IMR-90 (cell line): ENCODE measurements at regions not wholly inside any gene's neighbourhood (a gene's known extent, or its start where the extent isn't known, plus 50 kb on each side); places are given as distances from the start of the nearest gene placed in this dataset.

ENCODE experiments used
- ATAC-seq: fragments of 200-7000 bp; cut with Tn5 transposase; 2 replicates; pipeline ENCODE4 v1.9.1; 2020; ENCODE audit warnings: low read depth, mild to moderate bottlenecking, moderate library complexity
- BruUV-seq: library from RNA; stranded (reverse); fragments of 400-500 nt; replicated peaks from 2 replicates; lab custom pipeline; 2021; lab: Mats Ljungman, UMichigan
- CTCF ChIA-PET: fragments of 300-600 bp; formaldehyde crosslinking; extraction: SDS; loops from one replicate; lab custom pipeline; 2021; ENCODE audit warnings: antibody characterized with exemption; lab: Yijun Ruan, JAX
- POLR2A ChIA-PET: fragments of 300-600 bp; sonication (Branson Sonifier 250); formaldehyde crosslinking; loops from one replicate; lab custom pipeline; 2022; ENCODE audit warnings: antibody characterized with exemption; ENCODE audit not compliant: unreplicated experiment; lab: Charles Lee
- DNase-seq: peaks from one replicate; pipeline ENCODE4 v3.0.0; 2013
- H2AFZ ChIP-seq: replicated peaks from 2 replicates; pipeline ENCODE3; 2013; ENCODE audit warnings: low read length, mild to moderate bottlenecking; ENCODE audit not compliant: poor library complexity
- H2AK5ac ChIP-seq: 2 replicates; pipeline ENCODE4 v1.6.1; 2013; ENCODE audit warnings: low read depth, low read length, inconsistent platforms
- H2AK9ac ChIP-seq: replicated peaks from 2 replicates; pipeline ENCODE3; 2013; ENCODE audit warnings: mild to moderate bottlenecking, low read depth, low read length, moderate library complexity; ENCODE audit not compliant: poor library complexity
- H2BK120ac ChIP-seq: 2 replicates; pipeline ENCODE4 v1.6.1; 2013; ENCODE audit warnings: low read depth, low read length, inconsistent platforms
- H2BK15ac ChIP-seq: 3 replicates; pipeline ENCODE4 v1.6.1; 2013; ENCODE audit warnings: low read depth, low read length, inconsistent platforms
- H2BK20ac ChIP-seq: 2 replicates; pipeline ENCODE4 v1.6.1; 2013; ENCODE audit warnings: low read depth, mild to moderate bottlenecking, inconsistent platforms, low read length, moderate library complexity
- H2BK5ac ChIP-seq: 2 replicates; pipeline ENCODE4 v1.6.1; 2013; ENCODE audit warnings: mild to moderate bottlenecking, low read depth, low read length, inconsistent platforms; ENCODE audit not compliant: poor library complexity, severe bottlenecking
- H3K14ac ChIP-seq: replicated peaks from 2 replicates; pipeline ENCODE4 v1.6.1; 2013; ENCODE audit warnings: low read depth, low read length, inconsistent platforms
- H3K18ac ChIP-seq: 2 replicates; pipeline ENCODE4 v1.6.1; 2013; ENCODE audit warnings: low read depth, low read length, control low read depth
- H3K23ac ChIP-seq: 2 replicates; pipeline ENCODE4 v1.6.1; 2013; ENCODE audit warnings: low read depth, low read length, inconsistent platforms
- H3K27ac ChIP-seq: 2 replicates; pipeline ENCODE4 v1.5.1; 2013; ENCODE audit warnings: mild to moderate bottlenecking, control low read depth, low read length; ENCODE audit not compliant: insufficient read depth
- H3K27me3 ChIP-seq: 2 replicates; pipeline ENCODE4 v1.6.1; 2013; ENCODE audit warnings: low read length; ENCODE audit not compliant: control insufficient read depth, insufficient read depth
- H3K36me3 ChIP-seq: 2 replicates; pipeline ENCODE4 v1.6.1; 2013; ENCODE audit warnings: low read length, mixed read lengths; ENCODE audit not compliant: control insufficient read depth, insufficient read depth
- H3K4ac ChIP-seq: 2 replicates; pipeline ENCODE4 v1.6.1; 2013; ENCODE audit warnings: low read depth, low read length, inconsistent platforms
- H3K4me1 ChIP-seq: 2 replicates; pipeline ENCODE4 v1.6.1; 2013; ENCODE audit warnings: low read length, mixed read lengths; ENCODE audit not compliant: control insufficient read depth, insufficient read depth
- H3K4me2 ChIP-seq: 2 replicates; pipeline ENCODE4 v1.6.1; 2013; ENCODE audit warnings: low read depth, mild to moderate bottlenecking, control low read depth, low read length, moderate library complexity
- H3K4me3 ChIP-seq: 2 replicates; pipeline ENCODE4 v1.5.1; 2013; ENCODE audit warnings: low read depth, mild to moderate bottlenecking, control low read depth, low read length, moderate library complexity; ENCODE audit not compliant: insufficient read depth
- H3K56ac ChIP-seq: 2 replicates; pipeline ENCODE4 v1.6.1; 2013; ENCODE audit warnings: low read length, inconsistent platforms; ENCODE audit not compliant: insufficient read depth; ENCODE audit errors: extremely low read depth
- H3K79me1 ChIP-seq, 2 experiments: 2 replicates each; pipeline ENCODE4 v1.6.1; 2013; ENCODE audit warnings: low read length in 2 of 2, inconsistent platforms in 1 of 2, low read depth in 1 of 2
- H3K9ac ChIP-seq: 2 replicates; pipeline ENCODE4 v1.6.1; 2013; ENCODE audit warnings: low read depth, low read length, control low read depth
- H3K9me1 ChIP-seq: 2 replicates; pipeline ENCODE4 v1.6.1; 2013; ENCODE audit warnings: low read length, inconsistent platforms; ENCODE audit not compliant: insufficient read depth
- H3K9me3 ChIP-seq: 2 replicates; pipeline ENCODE4 v1.6.1; 2013; ENCODE audit warnings: low read length; ENCODE audit not compliant: control insufficient read depth, insufficient read depth
- H4K20me1 ChIP-seq: 2 replicates; pipeline ENCODE4 v1.6.1; 2013; ENCODE audit warnings: low read length, inconsistent platforms; ENCODE audit not compliant: insufficient read depth
- H4K5ac ChIP-seq: 2 replicates; pipeline ENCODE4 v1.6.1; 2013; ENCODE audit warnings: mild to moderate bottlenecking, low read depth, low read length, control low read depth
- H4K8ac ChIP-seq, 2 experiments: 2 replicates each; pipeline ENCODE4 v1.6.1; 2013; ENCODE audit warnings: low read depth in 2 of 2, low read length in 2 of 2, control low read depth in 1 of 2, inconsistent platforms in 1 of 2
- H4K91ac ChIP-seq: 2 replicates; pipeline ENCODE4 v1.6.1; 2013; ENCODE audit warnings: low read depth, low read length, inconsistent platforms; ENCODE audit not compliant: insufficient read depth
- BHLHE40 ChIP-seq: fragments of 150-350 bp; IDR thresholded peaks from 2 replicates; pipeline ENCODE4 v1.6.1; 2016; ENCODE audit warnings: mild to moderate bottlenecking, low read depth, low read length
- CEBPB ChIP-seq: IDR thresholded peaks from 2 replicates; pipeline ENCODE4 v1.6.1; 2012; ENCODE audit warnings: low read depth, low read length, improper control_type of control experiment
- CHD1 ChIP-seq: IDR thresholded peaks from 2 replicates; pipeline ENCODE4 v1.6.1; 2012; ENCODE audit warnings: low read depth, low read length, improper control_type of control experiment
- CTCF ChIP-seq: conservative IDR thresholded peaks from 2 replicates; pipeline ENCODE4 v1.5.1; 2012; ENCODE audit warnings: mild to moderate bottlenecking, low read depth, low read length, improper control_type of control experiment
- ELK1 ChIP-seq: fragments of 150-350 bp; IDR thresholded peaks from 2 replicates; pipeline ENCODE4 v1.6.1; 2016; ENCODE audit warnings: low read depth, mild to moderate bottlenecking, low read length, moderate library complexity, borderline replicate concordance
- FOS ChIP-seq: fragments of 150-350 bp; IDR thresholded peaks from 2 replicates; pipeline ENCODE4 v1.6.1; 2016; ENCODE audit warnings: low read depth, low read length
- MAFK ChIP-seq: IDR thresholded peaks from 2 replicates; pipeline ENCODE4 v1.6.1; 2012; ENCODE audit warnings: low read depth, low read length, improper control_type of control experiment
- MAZ ChIP-seq: IDR thresholded peaks from 2 replicates; pipeline ENCODE4 v1.6.1; 2012; ENCODE audit warnings: low read depth, mild to moderate bottlenecking, low read length, improper control_type of control experiment, moderate library complexity, borderline replicate concordance
- MXI1 ChIP-seq: IDR thresholded peaks from 2 replicates; pipeline ENCODE4 v1.6.1; 2012; ENCODE audit warnings: low read depth, mild to moderate bottlenecking, low read length, moderate library complexity, borderline replicate concordance
- NFE2L2 ChIP-seq: fragments of 150-350 bp; IDR thresholded peaks from 2 replicates; pipeline ENCODE4 v1.6.1; 2016; ENCODE audit warnings: low read depth, mild to moderate bottlenecking, low read length
- POLR2A ChIP-seq: IDR thresholded peaks from 2 replicates; pipeline ENCODE4 v1.6.1; 2012; ENCODE audit warnings: mild to moderate bottlenecking, low read depth, low read length
- RAD21 ChIP-seq: IDR thresholded peaks from 2 replicates; pipeline ENCODE4 v1.6.1; 2012; ENCODE audit warnings: low read length, improper control_type of control experiment
- RCOR1 ChIP-seq: IDR thresholded peaks from 2 replicates; pipeline ENCODE4 v1.6.1; 2012; ENCODE audit warnings: mild to moderate bottlenecking, low read length, improper control_type of control experiment; ENCODE audit not compliant: insufficient replicate concordance
- RFX5 ChIP-seq: IDR thresholded peaks from 2 replicates; pipeline ENCODE4 v1.8.0; 2012; ENCODE audit warnings: low read depth, mild to moderate bottlenecking, low read length, moderate library complexity
- SMC3 ChIP-seq: fragments of 150-350 bp; IDR thresholded peaks from 2 replicates; pipeline ENCODE4 v1.6.1; 2016; ENCODE audit warnings: low read depth, mild to moderate bottlenecking, antibody characterized with exemption, low read length, moderate library complexity
- USF2 ChIP-seq: fragments of 150-350 bp; IDR thresholded peaks from 2 replicates; pipeline ENCODE4 v1.6.1; 2017; ENCODE audit warnings: mild to moderate bottlenecking, antibody characterized with exemption, low read length, low read depth
- WGBS, 2 experiments: methylation state at CpG; one replicate each; pipeline versions ENCODE4 v1.1.5 to v1.1.7; 2013; ENCODE audit warnings: missing lambda C conversion rate in 2 of 2; ENCODE audit not compliant: insufficient read length in 1 of 2; ENCODE audit errors: extremely low coverage in 2 of 2; 5-methylcytosine and 5-hydroxymethylcytosine counted together
- dilution Hi-C: fragments of 300-500 bp; cut with HindIII; formaldehyde crosslinking; loops from one replicate; pipeline ENCODE4 v1.14.3; 2018; ENCODE audit warnings: low sequenced_read_pairs; ENCODE audit not compliant: unreplicated experiment
- in situ Hi-C: fragments of 300-500 bp; cut with MboI; formaldehyde crosslinking; loops from 3 replicates; pipeline ENCODE4 v1.14.3; 2019; ENCODE audit warnings: low sequenced_read_pairs, inconsistent platforms, mixed read lengths
- intact Hi-C: fragments of 100-400 bp; cut with micrococcal nuclease; formaldehyde crosslinking; loops from 2 replicates; pipeline ENCODE4 v1.10.0; 2022

- Histone ChIP-seq H3K4me1 (peaks cover 5% of the 10 kb centered on the region; the same call in 1 of the 2 replicates), H3K9me3 (no peaks in the 10 kb centered on the region), H3K56ac (no peak overlapping the region), H3K27ac (no peak overlapping the region), H3K9me1 (no peaks in the 10 kb centered on the region), H3K4ac (no peak overlapping the region), H2BK20ac (no peak overlapping the region), H4K8ac (no peak overlapping the region), H4K5ac (no peak overlapping the region), H2BK15ac (no peak overlapping the region), H2BK5ac (no peak overlapping the region), H3K27me3 (no peaks in the 10 kb centered on the region), H3K18ac (no peak overlapping the region), H3K14ac (no peak overlapping the region), H2AK9ac (no peak overlapping the region), H4K20me1 (no peaks in the 10 kb centered on the region), H2AFZ (peak overlapping the region; percentile 71), H2BK120ac (no peak overlapping the region), H3K79me1 (no peaks in the 10 kb centered on the region), H3K4me3 (no peak overlapping the region), H3K36me3 (no peaks in the 10 kb centered on the region), H3K9ac (no peak overlapping the region), H4K91ac (no peak overlapping the region), H3K4me2 (no peak overlapping the region), H3K23ac (no peak overlapping the region), H2AK5ac (peak overlapping the region; percentile 46; the same call in 1 of the 2 replicates)
- intact Hi-C loops (no loop called here), dilution Hi-C loops (no loop called here), in situ Hi-C loops (no loop called here)
- no CpG with 5 or more reads among the region's 11 CpGs for WGBS, 2 experiments
- peak; percentile 51 for DNase-seq
- ChIA-PET POLR2A (no interaction called here), CTCF (no interaction called here)
- 0 out of 2 replicates have a peak, but pooled peaks have one; percentile 27 for ATAC-seq
- TF ChIP-seq MAFK (no peak), MXI1 (no peak), MAZ (no peak), RFX5 (no peak), BHLHE40 (no peak), CHD1 (no peak), RAD21 (no peak), CTCF (no peak), ELK1 (no peak), USF2 (no peak), CEBPB (no peak), FOS (no peak), NFE2L2 (no peak), POLR2A (no peak), RCOR1 (no peak), SMC3 (no peak)
- BruUV-seq: no TSS peak
Measured at GRCh38 chr2:172270278-172271079, 156.9 kb upstream of the ITGA6 start.
